ENCODE measurements at regions not wholly inside any gene's neighbourhood (a gene's known extent, or its start where the extent isn't known, plus 50 kb on each side); places are given as distances from the start of the nearest gene placed in this dataset.
"Not testable (repeated sequence)": the region's sequence is repeated elsewhere in the genome, so short reads cannot be mapped to it uniquely, and the experiment has no call there.

- no peak for ATAC-seq
These were observed 123.8 kb upstream of the MTHFD1L start for GRCh38 chr6:150741633-150742200.

GRCh38 chr6:150744522-150745260 is 120.8 kb upstream of the MTHFD1L start:
- no peak for ATAC-seq

- no peak for ATAC-seq
These were observed 119.6 kb upstream of the MTHFD1L start for GRCh38 chr6:150745896-150746295.

- peak; percentile 84 for ATAC-seq
These were observed 118.3 kb upstream of the MTHFD1L start for GRCh38 chr6:150747155-150747554.

GRCh38 chr6:150749091-150749670 is 116.3 kb upstream of the MTHFD1L start:
- ATAC-seq, result no peak

GRCh38 chr6:150751296-150751695 is 114.2 kb upstream of the MTHFD1L start:
- ATAC-seq, result peak; percentile 39

GRCh38 chr6:150752409-150752808 is 113.1 kb upstream of the MTHFD1L start:
- no peak for ATAC-seq

GRCh38 chr6:150753371-150754064 is 112.0 kb upstream of the MTHFD1L start:
- ATAC-seq, result no peak

- no peak for ATAC-seq
These were observed 110.5 kb upstream of the MTHFD1L start for GRCh38 chr6:150755042-150755441.

- no peak for ATAC-seq
These were observed 110.0 kb upstream of the MTHFD1L start for GRCh38 chr6:150755524-150755923.

- ATAC-seq, result no peak
These were observed 109.3 kb upstream of the MTHFD1L start for GRCh38 chr6:150756173-150756572.

GRCh38 chr6:150757807-150758206 is 107.7 kb upstream of the MTHFD1L start:
- not testable (repeated sequence) for ATAC-seq

GRCh38 chr6:150759483-150759882 is 106.0 kb upstream of the MTHFD1L start:
- no peak for ATAC-seq

- ATAC-seq, result no peak
These were observed 103.7 kb upstream of the MTHFD1L start for GRCh38 chr6:150761771-150762170.

GRCh38 chr6:150764334-150765066 is 101.0 kb upstream of the MTHFD1L start:
- ATAC-seq, result no peak

GRCh38 chr6:150765067-150765764 is 100.3 kb upstream of the MTHFD1L start:
- no peak for ATAC-seq

- no peak for ATAC-seq
These were observed 99.1 kb upstream of the MTHFD1L start for GRCh38 chr6:150766201-150766997.

GRCh38 chr6:150767161-150767560 is 98.3 kb upstream of the MTHFD1L start:
- ATAC-seq, result no peak

- no peak for ATAC-seq
These were observed 97.9 kb upstream of the MTHFD1L start for GRCh38 chr6:150767571-150768018.

- ATAC-seq, result no peak
These were observed 94.9 kb upstream of the MTHFD1L start for GRCh38 chr6:150770637-150771036.

- ATAC-seq, result no peak
These were observed 91.5 kb upstream of the MTHFD1L start for GRCh38 chr6:150773969-150774368.
